Natural killer cell treated with Interleukin-12 subunit alpha and Interleukin-12 subunit beta and Interleukin-15 and Interleukin-18, amount 100 ng/mL, for 72 hours (primary cell): ENCODE measurements at regions not wholly inside any gene's neighbourhood (a gene's known extent, or its start where the extent isn't known, plus 50 kb on each side); places are given as distances from the start of the nearest gene placed in this dataset.
A peak's percentile ranks its signal among the peaks of the same experiment; 100 is the strongest.
"Not testable (repeated sequence)": the region's sequence is repeated elsewhere in the genome, so short reads cannot be mapped to it uniquely, and the experiment has no call there.

ENCODE experiments used
- ATAC-seq, 2 donors: fragments of 150-1000 bp; cut with Tn5 transposase in 1 of 2; sonication (Bioruptor Pico), chemical (Tn5 transposase) in 1 of 2; 2 replicates each; pipeline ENCODE4 v1.10.0; 2021
- DNase-seq: peaks from one replicate; pipeline ENCODE4 v3.0.0; 2022; ENCODE audit warnings: low spot score
- H3K27ac Mint-ChIP-seq, 2 donors: 1 replicate in 1 of 2; 2 replicates in 1 of 2; pipeline ENCODE4 v1.8.0; 2022; ENCODE audit warnings: mixed read lengths in 2 of 2, mild to moderate bottlenecking in 1 of 2, moderate library complexity in 1 of 2
- H3K27me3 Mint-ChIP-seq, 2 donors: 1 replicate in 1 of 2; 2 replicates in 1 of 2; pipeline ENCODE4 v1.8.0; 2022; ENCODE audit warnings: mixed read lengths in 2 of 2
- H3K36me3 Mint-ChIP-seq: one replicate; pipeline ENCODE4 v1.8.0; 2022; ENCODE audit warnings: mixed read lengths
- H3K4me1 Mint-ChIP-seq, 2 donors: 1 replicate in 1 of 2; 2 replicates in 1 of 2; pipeline ENCODE4 v1.8.0; 2022; ENCODE audit warnings: low read depth in 2 of 2, mixed read lengths in 2 of 2, mild to moderate bottlenecking in 1 of 2
- H3K4me3 Mint-ChIP-seq: one replicate; pipeline ENCODE4 v1.8.0; 2022; ENCODE audit warnings: mixed read lengths
- H3K9me3 Mint-ChIP-seq: 2 replicates; pipeline ENCODE4 v1.8.0; 2022; ENCODE audit warnings: mixed read lengths

GRCh38 chr10:81644485-81644884, 230.5 kb upstream of the NRG3 start:
- not testable (repeated sequence) for DNase-seq, ATAC-seq, H3K4me3 Mint-ChIP-seq, H3K27me3 Mint-ChIP-seq, H3K4me1 Mint-ChIP-seq, H3K27ac Mint-ChIP-seq
- H3K36me3 Mint-ChIP-seq = peaks cover 14% of the 10 kb centered on the region
- peaks cover 21% of the 10 kb centered on the region for H3K9me3 Mint-ChIP-seq

GRCh38 chr10:81655986-81656385, 219.0 kb upstream of the NRG3 start:
- Mint-ChIP-seq H3K27me3 (no peaks in the 10 kb centered on the region), H3K27ac (no peak overlapping the region), H3K36me3 (peaks cover 12% of the 10 kb centered on the region), H3K4me3 (no peak overlapping the region), H3K4me1 (no peaks in the 10 kb centered on the region), H3K9me3 (peaks cover 18% of the 10 kb centered on the region)
- DNase-seq = no peak
- peak in 1 of 2 donors; percentile 27 for ATAC-seq

GRCh38 chr10:81662837-81663236, 212.2 kb upstream of the NRG3 start:
- H3K4me3 Mint-ChIP-seq = no peak overlapping the region
- no peak for DNase-seq
- H3K36me3 Mint-ChIP-seq = peaks cover 19% of the 10 kb centered on the region
- H3K4me1 Mint-ChIP-seq = no peaks in the 10 kb centered on the region
- no peaks in the 10 kb centered on the region for H3K27me3 Mint-ChIP-seq
- no peak for ATAC-seq
- no peak overlapping the region for H3K27ac Mint-ChIP-seq
- H3K9me3 Mint-ChIP-seq = peaks cover 17% of the 10 kb centered on the region

- H3K4me3 Mint-ChIP-seq, ATAC-seq, H3K4me1 Mint-ChIP-seq, H3K27ac Mint-ChIP-seq, DNase-seq, H3K27me3 Mint-ChIP-seq: not testable (repeated sequence)
- peaks cover 11% of the 10 kb centered on the region for H3K9me3 Mint-ChIP-seq
- H3K36me3 Mint-ChIP-seq = peaks cover 16% of the 10 kb centered on the region
Observed at GRCh38 chr10:81664800-81665199, 210.2 kb upstream of the NRG3 start.

GRCh38 chr10:81674941-81675340, 200.1 kb upstream of the NRG3 start:
- H3K27me3 Mint-ChIP-seq = no peaks in the 10 kb centered on the region
- DNase-seq (no peak), ATAC-seq (no peak)
- no peak overlapping the region for H3K4me3 Mint-ChIP-seq
- no peaks in the 10 kb centered on the region for H3K36me3 Mint-ChIP-seq
- no peaks in the 10 kb centered on the region for H3K4me1 Mint-ChIP-seq
- H3K27ac Mint-ChIP-seq = no peak overlapping the region
- H3K9me3 Mint-ChIP-seq = peaks cover 10% of the 10 kb centered on the region

GRCh38 chr10:81679291-81679690, 195.7 kb upstream of the NRG3 start:
- H3K4me3 Mint-ChIP-seq = no peak overlapping the region
- H3K36me3 Mint-ChIP-seq = no peaks in the 10 kb centered on the region
- DNase-seq (no peak), ATAC-seq (no peak)
- H3K4me1 Mint-ChIP-seq = no peaks in the 10 kb centered on the region
- no peak overlapping the region for H3K27ac Mint-ChIP-seq
- peaks cover 3% of the 10 kb centered on the region for H3K9me3 Mint-ChIP-seq
- H3K27me3 Mint-ChIP-seq = no peaks in the 10 kb centered on the region

GRCh38 chr10:81680359-81680758, 194.6 kb upstream of the NRG3 start:
- Mint-ChIP-seq H3K4me1 (no peaks in the 10 kb centered on the region), H3K36me3 (no peaks in the 10 kb centered on the region), H3K27me3 (no peaks in the 10 kb centered on the region), H3K27ac (no peak overlapping the region), H3K9me3 (peaks cover 3% of the 10 kb centered on the region), H3K4me3 (no peak overlapping the region)
- ATAC-seq = no peak
- DNase-seq = no peak

GRCh38 chr10:81688459-81688858, 186.5 kb upstream of the NRG3 start:
- Mint-ChIP-seq H3K27ac (no peak overlapping the region), H3K4me3 (no peak overlapping the region), H3K4me1 (no peaks in the 10 kb centered on the region), H3K36me3 (no peaks in the 10 kb centered on the region), H3K27me3 (no peaks in the 10 kb centered on the region), H3K9me3 (peaks cover 10% of the 10 kb centered on the region)
- ATAC-seq = no peak
- no peak for DNase-seq

- DNase-seq (no peak), ATAC-seq (no peak)
- Mint-ChIP-seq H3K36me3 (peaks cover 12% of the 10 kb centered on the region), H3K27me3 (no peaks in the 10 kb centered on the region), H3K9me3 (peaks cover 38% of the 10 kb centered on the region), H3K4me1 (no peaks in the 10 kb centered on the region), H3K4me3 (no peak overlapping the region), H3K27ac (no peak overlapping the region)
Observed at GRCh38 chr10:81696609-81697388, 178.2 kb upstream of the NRG3 start.

- H3K36me3 Mint-ChIP-seq = peaks cover 13% of the 10 kb centered on the region
- no peaks in the 10 kb centered on the region for H3K4me1 Mint-ChIP-seq
- ATAC-seq = no peak
- no peak overlapping the region for H3K27ac Mint-ChIP-seq
- peaks cover 29% of the 10 kb centered on the region for H3K9me3 Mint-ChIP-seq
- H3K27me3 Mint-ChIP-seq = no peaks in the 10 kb centered on the region
- no peak for DNase-seq
- H3K4me3 Mint-ChIP-seq = no peak overlapping the region
Observed at GRCh38 chr10:81704596-81704995, 170.4 kb upstream of the NRG3 start.

GRCh38 chr10:81708416-81708815, 166.6 kb upstream of the NRG3 start:
- Mint-ChIP-seq H3K4me3 (no peak overlapping the region), H3K27me3 (no peaks in the 10 kb centered on the region), H3K4me1 (no peaks in the 10 kb centered on the region), H3K36me3 (peaks cover 7% of the 10 kb centered on the region), H3K27ac (no peak overlapping the region), H3K9me3 (peaks cover 14% of the 10 kb centered on the region)
- no peak for ATAC-seq
- DNase-seq = no peak

- H3K4me1 Mint-ChIP-seq = no peaks in the 10 kb centered on the region
- no peak for ATAC-seq
- H3K9me3 Mint-ChIP-seq = peaks cover 11% of the 10 kb centered on the region
- H3K4me3 Mint-ChIP-seq = no peak overlapping the region
- peaks cover 7% of the 10 kb centered on the region for H3K36me3 Mint-ChIP-seq
- no peak overlapping the region for H3K27ac Mint-ChIP-seq
- DNase-seq = no peak
- H3K27me3 Mint-ChIP-seq = no peaks in the 10 kb centered on the region
Observed at GRCh38 chr10:81708929-81709328, 166.1 kb upstream of the NRG3 start.

- Mint-ChIP-seq H3K4me3 (no peak overlapping the region), H3K9me3 (peaks cover 10% of the 10 kb centered on the region), H3K27me3 (no peaks in the 10 kb centered on the region), H3K36me3 (no peaks in the 10 kb centered on the region), H3K4me1 (no peaks in the 10 kb centered on the region), H3K27ac (no peak overlapping the region)
- ATAC-seq (no peak), DNase-seq (no peak)
Observed at GRCh38 chr10:81722399-81722798, 152.6 kb upstream of the NRG3 start.

GRCh38 chr10:81724431-81724830, 150.6 kb upstream of the NRG3 start:
- no peaks in the 10 kb centered on the region for H3K36me3 Mint-ChIP-seq
- DNase-seq (no peak), ATAC-seq (no peak)
- no peak overlapping the region for H3K27ac Mint-ChIP-seq
- no peaks in the 10 kb centered on the region for H3K4me1 Mint-ChIP-seq
- H3K27me3 Mint-ChIP-seq = no peaks in the 10 kb centered on the region
- H3K9me3 Mint-ChIP-seq = peaks cover 10% of the 10 kb centered on the region
- no peak overlapping the region for H3K4me3 Mint-ChIP-seq

GRCh38 chr10:81725851-81726250, 149.1 kb upstream of the NRG3 start:
- no peak overlapping the region for H3K4me3 Mint-ChIP-seq
- no peak for ATAC-seq

More at GRCh38 chr10:81725851-81726250, 149.1 kb upstream of the NRG3 start:
- Mint-ChIP-seq H3K27ac (no peak overlapping the region), H3K4me1 (no peaks in the 10 kb centered on the region), H3K9me3 (peaks cover 10% of the 10 kb centered on the region), H3K36me3 (no peaks in the 10 kb centered on the region), H3K27me3 (no peaks in the 10 kb centered on the region)
- DNase-seq = no peak
